Naive thymus-derived CD8-positive, alpha-beta T cell (primary cell): ENCODE measurements at regions not wholly inside any gene's neighbourhood (a gene's known extent, or its start where the extent isn't known, plus 50 kb on each side); places are given as distances from the start of the nearest gene placed in this dataset.

Experiments
- ATAC-seq, 2 donors: fragments of 150-1000 bp; cut with Tn5 transposase in 1 of 2; sonication (Bioruptor Pico), chemical (Tn5 transposase) in 1 of 2; 1 replicate in 1 of 2; 2 replicates in 1 of 2; pipeline ENCODE4 v1.10.0; 2021; ENCODE audit warnings: mild to moderate bottlenecking in 2 of 2, moderate library complexity in 2 of 2
- POLR2A ChIA-PET: fragments of 350-600 bp; sonication (Branson Sonifier 250); formaldehyde crosslinking; loops from one replicate; lab custom pipeline; 2021; ENCODE audit warnings: antibody characterized with exemption; lab: Charles Lee
- DNase-seq, 10 donors: peaks; one replicate each; pipeline versions ENCODE4 v3.0.0 to v3.0.0-alpha.2; 2020 to 2022
- H3K27ac Mint-ChIP-seq, 10 donors: one replicate each; pipeline ENCODE4 v1.8.0; 2020 to 2022; ENCODE audit warnings: mild to moderate bottlenecking in 10 of 10, mixed read lengths in 10 of 10, moderate library complexity in 4 of 10, inconsistent platforms in 1 of 10
- H3K27me3 Mint-ChIP-seq, 5 donors: one replicate each; pipeline ENCODE4 v1.8.0; 2021 to 2022; ENCODE audit warnings: mixed read lengths in 5 of 5
- H3K36me3 Mint-ChIP-seq, 3 donors: one replicate each; pipeline ENCODE4 v1.8.0; 2020 to 2022; ENCODE audit warnings: mixed read lengths in 3 of 3, mild to moderate bottlenecking in 2 of 3, inconsistent platforms in 1 of 3
- H3K4me1 Mint-ChIP-seq, 4 donors: one replicate each; pipeline ENCODE4 v1.8.0; 2021 to 2022; ENCODE audit warnings: mixed read lengths in 4 of 4
- H3K4me3 Mint-ChIP-seq, 10 donors: one replicate each; pipeline ENCODE4 v1.8.0; 2020 to 2022; ENCODE audit warnings: mild to moderate bottlenecking in 10 of 10, mixed read lengths in 10 of 10, moderate library complexity in 6 of 10, inconsistent platforms in 1 of 10
- H3K9me3 Mint-ChIP-seq, 9 donors: one replicate each; pipeline ENCODE4 v1.8.0; 2020 to 2022; ENCODE audit warnings: mixed read lengths in 9 of 9, mild to moderate bottlenecking in 3 of 9, inconsistent platforms in 1 of 9, moderate library complexity in 1 of 9

GRCh38 chr2:157075924-157076323, 181.6 kb upstream of the GALNT5 start:
- no peaks in the 10 kb centered on the region for H3K4me1 Mint-ChIP-seq
- POLR2A ChIA-PET = no interaction called here
- no peak overlapping the region for H3K27ac Mint-ChIP-seq
- ATAC-seq (no peak), DNase-seq (no peak)
- H3K9me3 Mint-ChIP-seq = peaks cover 0 to 11% (median 2%) of the 10 kb centered on the region in 9 donors
- no peak overlapping the region for H3K4me3 Mint-ChIP-seq
- peaks cover 0 to 5% (median 2%) of the 10 kb centered on the region in 5 donors for H3K27me3 Mint-ChIP-seq
- no peaks in the 10 kb centered on the region for H3K36me3 Mint-ChIP-seq

GRCh38 chr2:157076526-157077161, 180.9 kb upstream of the GALNT5 start:
- no peaks in the 10 kb centered on the region for H3K36me3 Mint-ChIP-seq
- H3K4me1 Mint-ChIP-seq = no peaks in the 10 kb centered on the region
- DNase-seq (no peak), ATAC-seq (no peak)
- peaks cover 0 to 11% (median 2%) of the 10 kb centered on the region in 9 donors for H3K9me3 Mint-ChIP-seq
- H3K4me3 Mint-ChIP-seq = no peak overlapping the region
- POLR2A ChIA-PET = no interaction called here
- H3K27me3 Mint-ChIP-seq = peaks cover 0 to 5% (median 1%) of the 10 kb centered on the region in 5 donors
- no peak overlapping the region for H3K27ac Mint-ChIP-seq

- no peaks in the 10 kb centered on the region for H3K36me3 Mint-ChIP-seq
- no peak overlapping the region for H3K4me3 Mint-ChIP-seq
- no peaks in the 10 kb centered on the region for H3K4me1 Mint-ChIP-seq
- POLR2A ChIA-PET = no interaction called here
- no peak overlapping the region for H3K27ac Mint-ChIP-seq
- peaks cover 0 to 2% (median 0%) of the 10 kb centered on the region in 5 donors for H3K27me3 Mint-ChIP-seq
- ATAC-seq (no peak), DNase-seq (no peak)
- H3K9me3 Mint-ChIP-seq = peaks cover 0 to 11% (median 0%) of the 10 kb centered on the region in 9 donors
Observed at GRCh38 chr2:157077753-157078350, 179.7 kb upstream of the GALNT5 start.

- Mint-ChIP-seq H3K4me3 (no peak overlapping the region), H3K4me1 (peaks cover 0 to 1% (median 0%) of the 10 kb centered on the region in 4 donors), H3K27ac (no peak overlapping the region), H3K27me3 (peaks cover 0 to 4% (median 0%) of the 10 kb centered on the region in 5 donors), H3K36me3 (no peaks in the 10 kb centered on the region), H3K9me3 (peaks cover 0 to 2% (median 0%) of the 10 kb centered on the region in 9 donors)
- POLR2A ChIA-PET = no interaction called here
- ATAC-seq (no peak), DNase-seq (no peak)
Observed at GRCh38 chr2:157082950-157083349, 174.6 kb upstream of the GALNT5 start.

- Mint-ChIP-seq H3K4me1 (peaks cover 0 to 1% (median 0%) of the 10 kb centered on the region in 4 donors), H3K27me3 (peaks cover 0 to 4% (median 0%) of the 10 kb centered on the region in 5 donors), H3K4me3 (no peak overlapping the region), H3K9me3 (peaks cover 0 to 2% (median 0%) of the 10 kb centered on the region in 9 donors), H3K36me3 (no peaks in the 10 kb centered on the region), H3K27ac (no peak overlapping the region)
- ATAC-seq = no peak
- DNase-seq = no peak
- POLR2A ChIA-PET = no interaction called here
Observed at GRCh38 chr2:157085522-157085921, 172.0 kb upstream of the GALNT5 start.

- Mint-ChIP-seq H3K27me3 (peaks cover 0 to 4% (median 0%) of the 10 kb centered on the region in 5 donors), H3K27ac (no peak overlapping the region), H3K4me3 (no peak overlapping the region), H3K36me3 (no peaks in the 10 kb centered on the region), H3K9me3 (peaks cover 0 to 2% (median 0%) of the 10 kb centered on the region in 9 donors), H3K4me1 (peaks cover 0 to 1% (median 0%) of the 10 kb centered on the region in 4 donors)
- peak in 1 of 10 donors; percentile 52 for DNase-seq
- no peak for ATAC-seq
- POLR2A ChIA-PET = no interaction called here
Observed at GRCh38 chr2:157087373-157088002, 170.0 kb upstream of the GALNT5 start.

- no peak for ATAC-seq
- H3K9me3 Mint-ChIP-seq = peaks cover 0 to 12% (median 4%) of the 10 kb centered on the region in 9 donors
- DNase-seq = no peak
- H3K36me3 Mint-ChIP-seq = no peaks in the 10 kb centered on the region
- H3K4me1 Mint-ChIP-seq = no peaks in the 10 kb centered on the region
- POLR2A ChIA-PET = no interaction called here
- no peak overlapping the region for H3K4me3 Mint-ChIP-seq
- no peak overlapping the region for H3K27ac Mint-ChIP-seq
- no peaks in the 10 kb centered on the region for H3K27me3 Mint-ChIP-seq
Observed at GRCh38 chr2:157093666-157094065, 163.8 kb upstream of the GALNT5 start.

- H3K27ac Mint-ChIP-seq = no peak overlapping the region
- no peak for DNase-seq
- peaks cover 9 to 60% (median 26%) of the 10 kb centered on the region in 9 donors for H3K9me3 Mint-ChIP-seq
- ATAC-seq = no peak
- H3K4me1 Mint-ChIP-seq = no peaks in the 10 kb centered on the region
- H3K27me3 Mint-ChIP-seq = peaks cover 2 to 29% (median 3%) of the 10 kb centered on the region in 5 donors
- POLR2A ChIA-PET = no interaction called here
- peaks cover 0 to 6% (median 0%) of the 10 kb centered on the region in 3 donors for H3K36me3 Mint-ChIP-seq
- H3K4me3 Mint-ChIP-seq = no peak overlapping the region
Observed at GRCh38 chr2:157105372-157105771, 152.1 kb upstream of the GALNT5 start.

GRCh38 chr2:157106950-157107349, 150.6 kb upstream of the GALNT5 start:
- H3K27ac Mint-ChIP-seq = no peak overlapping the region
- H3K36me3 Mint-ChIP-seq = peaks cover 0 to 15% (median 0%) of the 10 kb centered on the region in 3 donors
- ATAC-seq (no peak), DNase-seq (no peak)
- H3K4me1 Mint-ChIP-seq = no peaks in the 10 kb centered on the region
- H3K9me3 Mint-ChIP-seq = peaks cover 11 to 61% (median 34%) of the 10 kb centered on the region in 9 donors
- H3K27me3 Mint-ChIP-seq = peaks cover 0 to 29% (median 3%) of the 10 kb centered on the region in 5 donors
- POLR2A ChIA-PET = no interaction called here
- H3K4me3 Mint-ChIP-seq = no peak overlapping the region

GRCh38 chr2:157107460-157107859, 150.0 kb upstream of the GALNT5 start:
- Mint-ChIP-seq H3K9me3 (peaks cover 11 to 58% (median 34%) of the 10 kb centered on the region in 9 donors), H3K4me1 (no peaks in the 10 kb centered on the region), H3K36me3 (peaks cover 0 to 16% (median 0%) of the 10 kb centered on the region in 3 donors), H3K4me3 (no peak overlapping the region), H3K27ac (no peak overlapping the region), H3K27me3 (peaks cover 0 to 29% (median 3%) of the 10 kb centered on the region in 5 donors)
- POLR2A ChIA-PET = no interaction called here
- ATAC-seq (no peak), DNase-seq (no peak)

- Mint-ChIP-seq H3K36me3 (peaks cover 0 to 16% (median 0%) of the 10 kb centered on the region in 3 donors), H3K4me3 (no peak overlapping the region), H3K9me3 (peaks cover 11 to 58% (median 36%) of the 10 kb centered on the region in 9 donors), H3K4me1 (no peaks in the 10 kb centered on the region), H3K27ac (no peak overlapping the region), H3K27me3 (peaks cover 0 to 28% (median 3%) of the 10 kb centered on the region in 5 donors)
- no peak for ATAC-seq
- DNase-seq = no peak
- POLR2A ChIA-PET = no interaction called here
Observed at GRCh38 chr2:157107877-157108276, 149.6 kb upstream of the GALNT5 start.

- H3K36me3 Mint-ChIP-seq = no peaks in the 10 kb centered on the region
- peaks cover 0 to 9% (median 1%) of the 10 kb centered on the region in 9 donors for H3K9me3 Mint-ChIP-seq
- no peak overlapping the region for H3K27ac Mint-ChIP-seq
- DNase-seq (no peak), ATAC-seq (no peak)
- POLR2A ChIA-PET = no interaction called here
- no peak overlapping the region for H3K4me3 Mint-ChIP-seq
- no peaks in the 10 kb centered on the region for H3K4me1 Mint-ChIP-seq
- peaks cover 0 to 6% (median 4%) of the 10 kb centered on the region in 5 donors for H3K27me3 Mint-ChIP-seq
Observed at GRCh38 chr2:157122776-157123175, 134.7 kb upstream of the GALNT5 start.

- no peak overlapping the region for H3K4me3 Mint-ChIP-seq
Observed at GRCh38 chr2:157124731-157125130, 132.8 kb upstream of the GALNT5 start.

More at GRCh38 chr2:157124731-157125130, 132.8 kb upstream of the GALNT5 start:
- Mint-ChIP-seq H3K36me3 (no peaks in the 10 kb centered on the region), H3K27ac (no peak overlapping the region), H3K27me3 (peaks cover 0 to 6% (median 4%) of the 10 kb centered on the region in 5 donors), H3K4me1 (no peaks in the 10 kb centered on the region), H3K9me3 (peaks cover 0 to 1% (median 0%) of the 10 kb centered on the region in 9 donors)
- no peak for DNase-seq
- ATAC-seq = no peak
- POLR2A ChIA-PET = no interaction called here
